ENCODE measurements at regions not wholly inside any gene's neighbourhood (a gene's known extent, or its start where the extent isn't known, plus 50 kb on each side); places are given as distances from the start of the nearest gene placed in this dataset.

- ATAC-seq (no peak), DNase-seq (no peak)
- CTCF ChIA-PET, result no interaction called here
- peaks cover 0 to 7% (median 0%) of the 10 kb centered on the region in 11 donors for H3K9me3 Mint-ChIP-seq
- H3K27ac Mint-ChIP-seq, result no peak overlapping the region
- no peak overlapping the region for H3K4me3 Mint-ChIP-seq
- H3K36me3 Mint-ChIP-seq, result no peaks in the 10 kb centered on the region
- Histone ChIP-seq H3K4me3 (ENCODE audit: low read length) (no peak overlapping the region), H3K36me3 (ENCODE audit: control insufficient read depth in 2 of 3, insufficient read depth in 3 of 3, low read length in 3 of 3) (no peaks in the 10 kb centered on the region), H3K9me3 (ENCODE audit: control insufficient read depth in 2 of 3, low read length in 3 of 3) (no peaks in the 10 kb centered on the region), H3K27ac (ENCODE audit: low read depth, low read length) (no peak overlapping the region), H3K4me1 (ENCODE audit: control insufficient read depth in 2 of 2, insufficient read depth in 2 of 2, low read length in 2 of 2) (no peaks in the 10 kb centered on the region), H3K27me3 (ENCODE audit: control insufficient read depth in 2 of 2, insufficient read depth in 2 of 2, low read length in 2 of 2) (no peaks in the 10 kb centered on the region)
- POLR2A ChIA-PET, result no interaction called here
- intact Hi-C loops (cut with micrococcal nuclease), result no loop called here
- H3K27me3 Mint-ChIP-seq, result no peaks in the 10 kb centered on the region
- no peaks in the 10 kb centered on the region for H3K4me1 Mint-ChIP-seq
These were observed 93.1 kb upstream of the FSIP2 start for GRCh38 chr2:185645529-185645928.

- no peaks in the 10 kb centered on the region for H3K4me1 Mint-ChIP-seq
- Histone ChIP-seq H3K4me1 (ENCODE audit: control insufficient read depth in 2 of 2, insufficient read depth in 2 of 2, low read length in 2 of 2) (no peaks in the 10 kb centered on the region), H3K4me3 (ENCODE audit: low read length) (no peak overlapping the region), H3K27me3 (ENCODE audit: control insufficient read depth in 2 of 2, insufficient read depth in 2 of 2, low read length in 2 of 2) (no peaks in the 10 kb centered on the region), H3K36me3 (ENCODE audit: control insufficient read depth in 2 of 3, insufficient read depth in 3 of 3, low read length in 3 of 3) (no peaks in the 10 kb centered on the region), H3K9me3 (ENCODE audit: control insufficient read depth in 2 of 3, low read length in 3 of 3) (no peaks in the 10 kb centered on the region), H3K27ac (ENCODE audit: low read depth, low read length) (no peak overlapping the region)
- H3K27ac Mint-ChIP-seq, result no peak overlapping the region
- ATAC-seq (no peak), DNase-seq (no peak)
- CTCF ChIA-PET, result no interaction called here
- POLR2A ChIA-PET, result no interaction called here
- H3K36me3 Mint-ChIP-seq, result no peaks in the 10 kb centered on the region
- no peak overlapping the region for H3K4me3 Mint-ChIP-seq
- no peaks in the 10 kb centered on the region for H3K27me3 Mint-ChIP-seq
- no peaks in the 10 kb centered on the region for H3K9me3 Mint-ChIP-seq
- intact Hi-C loops (cut with micrococcal nuclease), result no loop called here
These were observed 79.9 kb upstream of the FSIP2 start for GRCh38 chr2:185658750-185659149.

DNA sequence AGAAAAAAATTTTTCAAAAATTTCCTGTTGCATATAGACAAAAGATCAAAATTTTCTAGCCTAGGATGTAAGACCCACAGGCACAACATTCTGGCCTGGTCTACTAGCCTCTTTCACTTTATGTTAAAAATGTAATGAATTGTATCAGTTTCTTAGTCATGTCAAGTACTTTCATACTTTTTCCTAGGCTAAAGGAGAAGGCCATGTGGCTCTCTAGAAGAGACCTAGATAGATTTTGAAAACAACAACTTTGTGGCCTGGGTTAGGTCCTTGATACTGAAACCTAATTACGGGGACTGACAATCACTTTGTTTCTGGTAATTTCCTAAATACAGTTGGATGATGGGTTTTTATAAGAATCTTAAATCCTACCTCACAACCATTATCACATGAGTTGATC, 74.8 kb upstream of the FSIP2 start:
- no peaks in the 10 kb centered on the region for H3K36me3 ChIP-seq (ENCODE audit: control insufficient read depth in 2 of 3, insufficient read depth in 3 of 3, low read length in 3 of 3)
- no peaks in the 10 kb centered on the region for H3K4me1 Mint-ChIP-seq
- H3K36me3 Mint-ChIP-seq, result no peaks in the 10 kb centered on the region
- CTCF ChIA-PET, result no interaction called here
- no peaks in the 10 kb centered on the region for H3K4me1 ChIP-seq (ENCODE audit: control insufficient read depth in 2 of 2, insufficient read depth in 2 of 2, low read length in 2 of 2)
- H3K27ac Mint-ChIP-seq, result no peak overlapping the region
- H3K27ac ChIP-seq (ENCODE audit: low read depth, low read length), result no peak overlapping the region
- no peaks in the 10 kb centered on the region for H3K27me3 ChIP-seq (ENCODE audit: control insufficient read depth in 2 of 2, insufficient read depth in 2 of 2, low read length in 2 of 2)
- H3K4me3 Mint-ChIP-seq, result no peak overlapping the region
- DNase-seq (no peak), ATAC-seq (no peak)
- peaks cover 0 to 9% (median 0%) of the 10 kb centered on the region in 11 donors for H3K9me3 Mint-ChIP-seq
- intact Hi-C loops (cut with micrococcal nuclease), result no loop called here
- no peaks in the 10 kb centered on the region for H3K9me3 ChIP-seq (ENCODE audit: control insufficient read depth in 2 of 3, low read length in 3 of 3)
- no peaks in the 10 kb centered on the region for H3K27me3 Mint-ChIP-seq
- POLR2A ChIA-PET, result no interaction called here
- H3K4me3 ChIP-seq (ENCODE audit: low read length), result no peak overlapping the region

GRCh38 chr2:185664384-185664783, 74.2 kb upstream of the FSIP2 start:
- ChIA-PET POLR2A (no interaction called here), CTCF (no interaction called here)
- Mint-ChIP-seq H3K4me1 (no peaks in the 10 kb centered on the region), H3K27me3 (no peaks in the 10 kb centered on the region), H3K9me3 (peaks cover 0 to 10% (median 0%) of the 10 kb centered on the region in 11 donors), H3K27ac (no peak overlapping the region), H3K36me3 (no peaks in the 10 kb centered on the region), H3K4me3 (no peak overlapping the region)
- H3K36me3 ChIP-seq (ENCODE audit: control insufficient read depth in 2 of 3, insufficient read depth in 3 of 3, low read length in 3 of 3), result no peaks in the 10 kb centered on the region
- DNase-seq, result no peak
- H3K4me3 ChIP-seq (ENCODE audit: low read length), result no peak overlapping the region
- H3K27ac ChIP-seq (ENCODE audit: low read depth, low read length), result no peak overlapping the region
- no peaks in the 10 kb centered on the region for H3K4me1 ChIP-seq (ENCODE audit: control insufficient read depth in 2 of 2, insufficient read depth in 2 of 2, low read length in 2 of 2)
- H3K9me3 ChIP-seq (ENCODE audit: control insufficient read depth in 2 of 3, low read length in 3 of 3), result no peaks in the 10 kb centered on the region
- intact Hi-C loops (cut with micrococcal nuclease), result no loop called here
- no peak for ATAC-seq
- H3K27me3 ChIP-seq (ENCODE audit: control insufficient read depth in 2 of 2, insufficient read depth in 2 of 2, low read length in 2 of 2), result no peaks in the 10 kb centered on the region

GRCh38 chr2:185665251-185665814, 73.3 kb upstream of the FSIP2 start:
- no peak overlapping the region for H3K4me3 Mint-ChIP-seq
- H3K27me3 Mint-ChIP-seq, result no peaks in the 10 kb centered on the region
- no peaks in the 10 kb centered on the region for H3K4me1 Mint-ChIP-seq
- intact Hi-C loops (cut with micrococcal nuclease), result no loop called here
- Histone ChIP-seq H3K27ac (ENCODE audit: low read depth, low read length) (no peak overlapping the region), H3K9me3 (ENCODE audit: control insufficient read depth in 2 of 3, low read length in 3 of 3) (no peaks in the 10 kb centered on the region), H3K4me1 (ENCODE audit: control insufficient read depth in 2 of 2, insufficient read depth in 2 of 2, low read length in 2 of 2) (no peaks in the 10 kb centered on the region), H3K27me3 (ENCODE audit: control insufficient read depth in 2 of 2, insufficient read depth in 2 of 2, low read length in 2 of 2) (no peaks in the 10 kb centered on the region), H3K4me3 (ENCODE audit: low read length) (no peak overlapping the region), H3K36me3 (ENCODE audit: control insufficient read depth in 2 of 3, insufficient read depth in 3 of 3, low read length in 3 of 3) (no peaks in the 10 kb centered on the region)
- ChIA-PET POLR2A (no interaction called here), CTCF (no interaction called here)
- no peaks in the 10 kb centered on the region for H3K36me3 Mint-ChIP-seq
- DNase-seq (no peak), ATAC-seq (no peak)
- no peak overlapping the region for H3K27ac Mint-ChIP-seq
- H3K9me3 Mint-ChIP-seq, result peaks cover 0 to 13% (median 0%) of the 10 kb centered on the region in 11 donors

- ChIA-PET CTCF (no interaction called here), POLR2A (no interaction called here)
- no peak for ATAC-seq
- DNase-seq, result no peak
- Histone ChIP-seq H3K9me3 (ENCODE audit: control insufficient read depth in 2 of 3, low read length in 3 of 3) (no peaks in the 10 kb centered on the region), H3K4me3 (ENCODE audit: low read length) (no peak overlapping the region), H3K36me3 (ENCODE audit: control insufficient read depth in 2 of 3, insufficient read depth in 3 of 3, low read length in 3 of 3) (no peaks in the 10 kb centered on the region), H3K27me3 (ENCODE audit: control insufficient read depth in 2 of 2, insufficient read depth in 2 of 2, low read length in 2 of 2) (no peaks in the 10 kb centered on the region), H3K4me1 (ENCODE audit: control insufficient read depth in 2 of 2, insufficient read depth in 2 of 2, low read length in 2 of 2) (no peaks in the 10 kb centered on the region), H3K27ac (ENCODE audit: low read depth, low read length) (no peak overlapping the region)
- Mint-ChIP-seq H3K4me1 (no peaks in the 10 kb centered on the region), H3K27me3 (no peaks in the 10 kb centered on the region), H3K4me3 (no peak overlapping the region), H3K9me3 (peaks cover 0 to 13% (median 0%) of the 10 kb centered on the region in 11 donors), H3K36me3 (no peaks in the 10 kb centered on the region), H3K27ac (no peak overlapping the region)
- intact Hi-C loops (cut with micrococcal nuclease), result no loop called here
These were observed 71.2 kb upstream of the FSIP2 start for GRCh38 chr2:185667452-185667851.

DNA sequence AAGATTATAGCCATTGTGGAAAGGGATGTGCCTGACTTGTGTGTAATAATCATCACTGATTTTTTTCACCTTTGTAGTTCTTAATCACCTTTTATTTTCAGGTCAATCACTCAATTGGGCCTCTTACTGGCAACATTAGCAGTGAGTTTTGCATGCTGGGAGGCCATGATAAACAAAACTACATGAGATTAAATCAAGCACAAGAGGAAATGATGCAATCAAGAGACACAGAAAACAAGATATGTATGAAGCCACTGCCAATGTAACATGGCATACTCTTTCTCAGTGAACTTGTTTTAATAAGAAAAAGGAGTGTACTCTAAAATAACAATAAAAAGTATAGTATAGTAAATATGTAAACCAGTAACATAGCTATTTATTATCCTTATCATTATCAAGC, 69.9 kb upstream of the FSIP2 start:
- H3K27ac Mint-ChIP-seq, result no peak overlapping the region
- no peaks in the 10 kb centered on the region for H3K4me1 Mint-ChIP-seq
- ChIA-PET CTCF (no interaction called here), POLR2A (no interaction called here)
- no peaks in the 10 kb centered on the region for H3K27me3 Mint-ChIP-seq
- DNase-seq (no peak), ATAC-seq (no peak)
- Histone ChIP-seq H3K27ac (ENCODE audit: low read depth, low read length) (no peak overlapping the region), H3K9me3 (ENCODE audit: control insufficient read depth in 2 of 3, low read length in 3 of 3) (no peaks in the 10 kb centered on the region), H3K4me1 (ENCODE audit: control insufficient read depth in 2 of 2, insufficient read depth in 2 of 2, low read length in 2 of 2) (no peaks in the 10 kb centered on the region), H3K4me3 (ENCODE audit: low read length) (no peak overlapping the region), H3K36me3 (ENCODE audit: control insufficient read depth in 2 of 3, insufficient read depth in 3 of 3, low read length in 3 of 3) (no peaks in the 10 kb centered on the region), H3K27me3 (ENCODE audit: control insufficient read depth in 2 of 2, insufficient read depth in 2 of 2, low read length in 2 of 2) (no peaks in the 10 kb centered on the region)
- peaks cover 0 to 13% (median 0%) of the 10 kb centered on the region in 11 donors for H3K9me3 Mint-ChIP-seq
- H3K36me3 Mint-ChIP-seq, result no peaks in the 10 kb centered on the region
- intact Hi-C loops (cut with micrococcal nuclease), result no loop called here
- no peak overlapping the region for H3K4me3 Mint-ChIP-seq

Measured in naive thymus-derived CD4-positive, alpha-beta T cell (primary cell).